ENCODE measurements at regions not wholly inside any gene's neighbourhood (a gene's known extent, or its start where the extent isn't known, plus 50 kb on each side); places are given as distances from the start of the nearest gene placed in this dataset.

GRCh38 chr10:43958071-43958432 lies 309.4 kb upstream of the ZNF32 start:
- no peak for TF ChIP-seq CTCF (IDR thresholded peaks at IDR 0.05; ENCODE audit: low read depth, low read length, missing control alignments)
- no peak for DNase-seq (ENCODE audit: low read depth)
- H3K4me3 ChIP-seq (ENCODE audit: low read depth, low read length), result no peak overlapping the region

GRCh38 chr10:43957267-43958070 lies 308.8 kb upstream of the ZNF32 start:
- TF ChIP-seq CTCF (IDR thresholded peaks at IDR 0.05; ENCODE audit: low read depth, low read length, missing control alignments), result no peak
- no peak for DNase-seq (ENCODE audit: low read depth)
- H3K4me3 ChIP-seq (ENCODE audit: low read depth, low read length), result no peak overlapping the region

- no peak for TF ChIP-seq CTCF (IDR thresholded peaks at IDR 0.05; ENCODE audit: low read depth, low read length, missing control alignments)
- DNase-seq (ENCODE audit: low read depth), result no peak
- H3K4me3 ChIP-seq (ENCODE audit: low read depth, low read length), result no peak overlapping the region
Observed at GRCh38 chr10:43955978-43956377, 307.3 kb upstream of the ZNF32 start.

GRCh38 chr10:43955002-43955596 lies 306.4 kb upstream of the ZNF32 start:
- DNase-seq (ENCODE audit: low read depth), result no peak
- TF ChIP-seq CTCF (IDR thresholded peaks at IDR 0.05; ENCODE audit: low read depth, low read length, missing control alignments), result no peak
- H3K4me3 ChIP-seq (ENCODE audit: low read depth, low read length), result no peak overlapping the region

GRCh38 chr10:43953672-43954071 lies 305.0 kb upstream of the ZNF32 start:
- no peak overlapping the region for H3K4me3 ChIP-seq (ENCODE audit: low read depth, low read length)
- no peak for TF ChIP-seq CTCF (IDR thresholded peaks at IDR 0.05; ENCODE audit: low read depth, low read length, missing control alignments)
- no peak for DNase-seq (ENCODE audit: low read depth)

- TF ChIP-seq CTCF (IDR thresholded peaks at IDR 0.05; ENCODE audit: low read depth, low read length, missing control alignments), result no peak
- no peak for DNase-seq (ENCODE audit: low read depth)
- H3K4me3 ChIP-seq (ENCODE audit: low read depth, low read length), result no peak overlapping the region
Observed at GRCh38 chr10:43952760-43953159, 304.1 kb upstream of the ZNF32 start.

GRCh38 chr10:43949351-43949750 lies 300.7 kb upstream of the ZNF32 start:
- no peak for TF ChIP-seq CTCF (IDR thresholded peaks at IDR 0.05; ENCODE audit: low read depth, low read length, missing control alignments)
- no peak overlapping the region for H3K4me3 ChIP-seq (ENCODE audit: low read depth, low read length)
- no peak for DNase-seq (ENCODE audit: low read depth)

All from GM12864 (cell line).